ENCODE measurements at regions not wholly inside any gene's neighbourhood (a gene's known extent, or its start where the extent isn't known, plus 50 kb on each side); places are given as distances from the start of the nearest gene placed in this dataset.

- TF ChIP-seq CTCF (IDR thresholded peaks at IDR 0.05) (no peak), POLR2A (IDR thresholded peaks at IDR 0.05) (no peak), POLR2AphosphoS5 (IDR thresholded peaks at IDR 0.05) (no peak)
These were observed 695.9 kb upstream of the GRM3 start for GRCh38 chr7:85947767-85948166.
